ENCODE measurements at regions not wholly inside any gene's neighbourhood (a gene's known extent, or its start where the extent isn't known, plus 50 kb on each side); places are given as distances from the start of the nearest gene placed in this dataset.

- Mint-ChIP-seq H3K4me1 (ENCODE audit: low read depth) (peaks cover 3% of the 10 kb centered on the region), H3K27me3 (ENCODE audit: low read depth) (no peaks in the 10 kb centered on the region), H3K27ac (no peak overlapping the region), H3K4me3 (no peak overlapping the region), H3K36me3 (ENCODE audit: low read depth) (no peaks in the 10 kb centered on the region), H3K9me3 (no peaks in the 10 kb centered on the region)
- DNase-seq (ENCODE audit: low spot score): no peak
Observed at GRCh38 chr3:102165367-102165766, 269.4 kb upstream of the ZPLD1 start.

GRCh38 chr3:102169915-102170479, 264.8 kb upstream of the ZPLD1 start:
- Mint-ChIP-seq H3K4me1 (ENCODE audit: low read depth) (no peaks in the 10 kb centered on the region), H3K4me3 (no peak overlapping the region), H3K9me3 (peaks cover 5% of the 10 kb centered on the region), H3K27ac (no peak overlapping the region), H3K27me3 (ENCODE audit: low read depth) (peaks cover 13% of the 10 kb centered on the region), H3K36me3 (ENCODE audit: low read depth) (no peaks in the 10 kb centered on the region)
- DNase-seq (ENCODE audit: low spot score): no peak

DNA sequence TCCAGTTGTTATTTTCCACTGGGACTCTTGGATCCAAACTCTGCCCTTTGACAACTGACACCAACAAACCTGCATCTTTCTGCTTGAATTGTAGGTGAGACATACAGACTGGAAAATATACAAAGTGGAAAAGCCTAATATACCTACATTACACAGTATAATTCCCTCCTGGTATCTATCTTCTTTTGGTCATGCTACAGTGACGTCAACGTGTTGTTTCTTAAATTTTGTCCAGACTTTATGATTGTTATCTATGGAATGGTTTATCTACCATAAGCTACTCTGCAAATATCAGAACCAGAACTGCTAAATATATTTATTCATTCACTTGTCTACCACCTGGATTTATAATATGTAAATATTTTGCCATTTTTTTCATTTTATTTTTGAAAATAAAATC, 264.3 kb upstream of the ZPLD1 start:
- no peak overlapping the region for H3K4me3 Mint-ChIP-seq
- DNase-seq (ENCODE audit: low spot score): no peak
- H3K4me1 Mint-ChIP-seq (ENCODE audit: low read depth): no peaks in the 10 kb centered on the region
- H3K27ac Mint-ChIP-seq: no peak overlapping the region
- H3K27me3 Mint-ChIP-seq (ENCODE audit: low read depth): peaks cover 13% of the 10 kb centered on the region
- peaks cover 5% of the 10 kb centered on the region for H3K9me3 Mint-ChIP-seq
- no peaks in the 10 kb centered on the region for H3K36me3 Mint-ChIP-seq (ENCODE audit: low read depth)

GRCh38 chr3:102174312-102174712, 260.5 kb upstream of the ZPLD1 start:
- no peak for DNase-seq (ENCODE audit: low spot score)
- Mint-ChIP-seq H3K27me3 (ENCODE audit: low read depth) (peaks cover 13% of the 10 kb centered on the region), H3K36me3 (ENCODE audit: low read depth) (no peaks in the 10 kb centered on the region), H3K9me3 (peaks cover 5% of the 10 kb centered on the region), H3K4me1 (ENCODE audit: low read depth) (peaks cover 4% of the 10 kb centered on the region), H3K4me3 (no peak overlapping the region), H3K27ac (no peak overlapping the region)

DNA sequence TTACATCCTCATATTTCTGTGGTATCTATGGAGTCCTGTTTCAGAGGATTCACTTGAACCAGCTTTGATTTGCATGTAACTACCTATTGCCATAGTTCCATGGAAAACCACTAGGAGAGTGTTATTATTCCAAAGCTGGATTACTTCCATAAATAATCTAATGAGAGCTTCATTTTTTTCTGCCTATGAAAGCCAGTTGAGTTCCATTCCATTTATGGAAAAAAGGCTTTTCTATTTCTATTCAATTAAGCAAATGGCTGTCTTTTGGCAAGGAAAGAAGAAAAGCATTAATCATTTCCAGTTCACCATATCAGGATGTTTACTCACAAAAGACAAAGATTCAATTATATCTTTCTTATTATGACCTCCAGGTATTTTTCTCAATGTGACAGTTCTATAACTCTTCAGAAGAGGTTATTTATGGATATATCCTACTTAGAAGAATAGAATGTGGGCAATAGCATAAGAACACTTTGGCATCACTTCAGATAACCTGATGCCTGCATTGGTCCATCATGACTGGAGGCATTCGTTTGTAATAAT, 259.9 kb upstream of the ZPLD1 start:
- Mint-ChIP-seq H3K4me1 (ENCODE audit: low read depth) (peaks cover 7% of the 10 kb centered on the region), H3K4me3 (no peak overlapping the region), H3K9me3 (peaks cover 5% of the 10 kb centered on the region), H3K36me3 (ENCODE audit: low read depth) (no peaks in the 10 kb centered on the region), H3K27ac (no peak overlapping the region), H3K27me3 (ENCODE audit: low read depth) (peaks cover 13% of the 10 kb centered on the region)
- no peak for DNase-seq (ENCODE audit: low spot score)

DNA sequence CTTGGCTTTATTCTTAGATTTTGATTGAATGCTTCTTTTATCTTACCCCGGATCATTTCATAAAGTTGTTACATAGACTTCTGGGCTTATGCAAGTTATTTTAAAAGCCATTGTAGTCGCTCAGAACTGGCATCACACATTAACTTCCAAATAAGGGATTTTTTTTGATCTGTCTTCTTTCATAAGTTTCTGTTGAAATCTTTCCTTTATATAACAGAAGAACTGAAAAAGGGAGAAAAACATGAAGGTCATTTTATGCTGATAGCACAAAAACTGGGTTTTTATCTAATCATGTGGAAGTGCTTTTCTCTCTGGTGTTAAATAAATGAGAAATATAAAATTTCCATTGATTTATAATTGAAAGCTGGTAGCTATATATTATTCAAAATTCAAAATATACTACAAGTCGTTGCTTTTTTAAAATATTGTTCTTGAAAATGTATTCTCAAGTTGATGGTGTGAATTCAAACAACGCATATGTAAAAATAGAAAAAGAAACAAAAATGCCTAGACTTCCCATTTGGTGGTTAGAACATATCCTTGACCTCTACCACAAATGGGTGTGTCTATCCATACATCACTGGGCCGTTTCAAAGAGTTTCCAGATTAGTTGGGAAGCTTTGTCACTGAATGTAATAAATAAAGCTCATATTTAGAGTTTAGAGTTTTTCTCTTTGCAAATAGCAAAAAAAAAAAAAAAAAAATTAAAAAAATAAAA, 258.3 kb upstream of the ZPLD1 start:
- no peak overlapping the region for H3K4me3 Mint-ChIP-seq

DNA sequence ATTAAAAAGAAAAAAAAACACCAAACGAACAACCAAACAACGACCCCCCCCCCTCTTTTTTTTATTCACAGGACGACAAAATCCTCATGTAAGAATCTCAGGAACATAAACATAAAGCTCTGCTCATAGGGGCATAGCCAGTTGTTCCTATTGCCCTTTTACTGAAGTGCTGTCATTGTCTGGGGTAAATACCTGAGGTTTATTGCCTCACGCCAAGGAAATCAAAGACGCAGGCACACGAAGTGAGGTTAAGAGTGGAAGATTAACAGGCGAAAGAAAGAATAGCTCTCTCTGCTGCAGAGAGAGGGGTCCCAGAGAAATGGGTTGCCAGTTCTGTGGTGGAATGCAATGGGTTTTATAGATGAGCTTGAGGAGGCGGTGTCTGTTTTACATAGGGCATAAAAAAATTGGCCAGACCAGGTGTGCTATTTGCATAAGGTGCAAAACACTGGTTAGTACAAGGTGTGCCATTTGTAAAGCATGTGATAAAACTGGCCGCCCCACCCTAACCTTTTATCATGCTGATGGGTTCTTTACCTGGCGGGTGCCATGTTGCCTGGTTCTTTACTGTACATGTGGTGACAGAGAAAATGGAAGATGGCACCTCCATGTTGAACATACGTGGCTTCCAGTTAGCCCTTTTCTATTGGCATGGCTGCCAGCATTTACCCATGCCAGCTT, 257.6 kb upstream of the ZPLD1 start:
- H3K9me3 Mint-ChIP-seq: peaks cover 5% of the 10 kb centered on the region
- H3K4me1 Mint-ChIP-seq (ENCODE audit: low read depth): peaks cover 7% of the 10 kb centered on the region
- no peak for DNase-seq (ENCODE audit: low spot score)
- no peak overlapping the region for H3K27ac Mint-ChIP-seq
- no peaks in the 10 kb centered on the region for H3K36me3 Mint-ChIP-seq (ENCODE audit: low read depth)
- no peak overlapping the region for H3K4me3 Mint-ChIP-seq
- peaks cover 7% of the 10 kb centered on the region for H3K27me3 Mint-ChIP-seq (ENCODE audit: low read depth)

More for the DNA sequence above, 258.3 kb upstream of the ZPLD1 start:
- peaks cover 7% of the 10 kb centered on the region for H3K4me1 Mint-ChIP-seq (ENCODE audit: low read depth)
- H3K36me3 Mint-ChIP-seq (ENCODE audit: low read depth): no peaks in the 10 kb centered on the region
- H3K27me3 Mint-ChIP-seq (ENCODE audit: low read depth): peaks cover 11% of the 10 kb centered on the region
- no peak overlapping the region for H3K27ac Mint-ChIP-seq
- peaks cover 5% of the 10 kb centered on the region for H3K9me3 Mint-ChIP-seq
- no peak for DNase-seq (ENCODE audit: low spot score)

DNA sequence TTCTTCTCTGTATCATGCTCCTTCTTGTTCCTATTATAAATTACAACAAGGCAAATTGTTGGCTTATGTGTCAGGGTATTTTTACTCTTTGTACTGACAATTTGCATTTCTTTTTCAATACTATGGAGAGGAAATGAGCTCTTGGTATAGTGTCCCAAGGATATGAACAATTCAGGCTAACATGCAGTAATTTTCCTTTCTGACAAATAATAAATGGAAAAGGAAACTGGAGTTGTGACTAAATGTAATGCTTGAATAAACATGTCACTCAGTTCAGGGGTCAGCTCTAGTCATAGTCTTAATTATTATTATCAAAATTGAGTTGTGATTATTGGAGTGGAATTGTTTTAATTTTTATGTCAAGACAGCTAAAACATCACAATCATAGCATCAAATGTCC, 256.0 kb upstream of the ZPLD1 start:
- H3K9me3 Mint-ChIP-seq: no peaks in the 10 kb centered on the region
- DNase-seq (ENCODE audit: low spot score): no peak
- peaks cover 7% of the 10 kb centered on the region for H3K4me1 Mint-ChIP-seq (ENCODE audit: low read depth)
- H3K27ac Mint-ChIP-seq: no peak overlapping the region
- H3K36me3 Mint-ChIP-seq (ENCODE audit: low read depth): no peaks in the 10 kb centered on the region
- no peak overlapping the region for H3K4me3 Mint-ChIP-seq
- H3K27me3 Mint-ChIP-seq (ENCODE audit: low read depth): peaks cover 2% of the 10 kb centered on the region

DNA sequence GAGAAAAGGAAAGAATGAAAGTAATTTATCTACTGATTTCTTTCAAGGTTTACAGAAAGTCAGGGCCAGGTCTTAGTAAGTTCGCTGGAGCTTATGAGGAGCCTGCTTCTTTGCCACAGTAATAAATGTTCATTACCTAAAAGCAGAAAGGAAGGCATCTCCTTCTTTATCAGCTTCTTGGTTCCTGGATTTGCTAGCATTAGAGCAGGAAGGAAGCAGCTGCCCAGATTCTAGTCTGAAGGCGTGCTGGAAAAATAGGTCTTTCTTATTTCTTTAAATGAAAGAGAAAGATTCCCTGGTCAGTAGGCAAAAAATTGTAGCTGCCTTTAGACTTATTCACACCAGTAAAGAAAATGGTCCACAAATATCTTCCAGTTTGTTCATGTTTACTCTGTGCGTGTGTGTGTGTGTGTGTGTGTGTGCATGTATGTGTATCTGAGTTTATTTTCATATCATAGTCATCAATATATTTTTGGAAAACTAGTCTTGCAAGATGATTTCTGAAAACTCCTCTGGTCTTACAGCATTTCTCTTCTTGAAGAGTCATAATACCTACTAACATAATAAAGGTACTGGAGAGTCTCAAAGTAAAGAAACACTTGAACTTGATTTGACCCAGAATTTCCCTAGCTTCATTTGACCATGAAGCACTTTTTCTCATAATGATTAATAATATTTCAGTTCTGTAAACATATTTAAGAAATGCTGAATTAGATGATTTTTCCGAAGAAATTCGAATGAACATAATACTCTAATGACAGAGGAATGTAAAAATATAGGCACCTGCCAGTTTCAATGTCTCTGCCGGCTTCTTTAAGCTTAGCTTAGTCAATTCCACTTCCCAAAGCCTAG, 255.3 kb upstream of the ZPLD1 start:
- Mint-ChIP-seq H3K27me3 (ENCODE audit: low read depth) (no peaks in the 10 kb centered on the region), H3K27ac (no peak overlapping the region), H3K4me3 (no peak overlapping the region), H3K36me3 (ENCODE audit: low read depth) (no peaks in the 10 kb centered on the region), H3K4me1 (ENCODE audit: low read depth) (peaks cover 7% of the 10 kb centered on the region), H3K9me3 (no peaks in the 10 kb centered on the region)
- DNase-seq (ENCODE audit: low spot score): no peak

DNA sequence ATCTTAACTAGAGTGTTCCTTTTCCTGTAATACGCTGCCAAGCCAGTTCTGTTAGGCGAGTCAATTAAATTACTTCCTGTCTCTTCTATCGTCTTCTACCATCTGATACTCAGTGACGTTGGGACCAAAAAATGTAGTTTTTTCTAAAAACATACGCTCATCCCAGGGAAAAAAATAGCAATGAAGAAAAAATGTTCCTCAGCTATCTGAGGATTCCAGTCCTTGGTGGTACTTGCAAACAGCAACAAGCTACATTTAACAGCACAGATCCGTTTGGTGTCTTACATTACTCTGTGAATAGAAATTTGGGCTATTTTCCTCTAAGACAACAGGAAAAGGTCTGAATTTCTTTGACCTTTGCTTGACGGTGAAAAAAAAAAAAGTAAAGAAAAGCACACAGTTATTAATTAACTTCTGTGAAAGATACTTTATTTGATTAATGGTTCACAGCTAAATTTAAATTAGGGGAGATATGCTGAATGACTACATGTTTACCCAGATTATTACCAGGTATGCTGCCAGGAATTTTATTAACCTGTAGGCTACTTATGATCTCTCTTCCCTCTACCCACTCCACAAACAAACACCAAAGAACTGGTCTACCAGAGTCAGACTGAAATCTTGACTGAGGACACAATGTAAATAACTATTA, 254.4 kb upstream of the ZPLD1 start:
- H3K27me3 Mint-ChIP-seq (ENCODE audit: low read depth): no peaks in the 10 kb centered on the region
- no peaks in the 10 kb centered on the region for H3K36me3 Mint-ChIP-seq (ENCODE audit: low read depth)
- no peak overlapping the region for H3K27ac Mint-ChIP-seq
- no peak overlapping the region for H3K4me3 Mint-ChIP-seq
- peaks cover 7% of the 10 kb centered on the region for H3K4me1 Mint-ChIP-seq (ENCODE audit: low read depth)
- H3K9me3 Mint-ChIP-seq: no peaks in the 10 kb centered on the region
- DNase-seq (ENCODE audit: low spot score): no peak

DNA sequence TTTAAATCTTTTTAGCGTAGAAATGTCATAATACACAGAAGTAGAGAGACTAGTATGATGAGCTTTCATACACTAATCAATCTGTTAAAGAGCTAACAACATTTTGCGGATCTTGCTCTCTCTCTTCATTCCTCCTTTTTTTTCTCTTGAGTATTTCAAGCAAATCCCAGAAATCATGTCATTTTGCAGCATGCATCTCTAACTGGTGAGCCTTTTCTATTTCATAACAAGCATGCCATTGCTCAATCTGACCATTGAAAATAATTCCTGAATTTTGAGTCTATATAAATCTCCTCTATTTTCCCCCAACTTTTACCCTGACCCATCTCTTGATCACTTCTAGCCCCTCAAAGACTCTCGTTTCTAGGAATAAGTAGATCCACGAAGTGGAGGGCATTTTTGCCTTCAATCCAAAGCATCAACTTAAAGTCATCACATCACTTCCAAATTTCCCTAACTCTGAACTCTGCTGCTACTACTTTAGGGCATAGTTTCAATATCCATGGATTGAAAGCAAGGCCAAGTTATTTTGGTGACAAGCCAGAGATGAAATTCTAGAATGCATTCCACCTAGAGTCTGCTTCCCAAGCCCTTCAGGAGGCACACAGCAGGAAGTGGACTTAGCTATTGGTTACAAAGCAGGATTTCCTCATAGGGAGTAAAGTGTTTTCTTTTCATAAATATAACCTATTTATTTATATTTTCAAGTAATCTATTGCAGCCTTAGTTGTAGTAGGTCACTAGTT, 253.5 kb upstream of the ZPLD1 start:
- no peak for DNase-seq (ENCODE audit: low spot score)
- H3K36me3 Mint-ChIP-seq (ENCODE audit: low read depth): no peaks in the 10 kb centered on the region

GRCh38 chr3:102182162-102182561, 252.7 kb upstream of the ZPLD1 start:
- Mint-ChIP-seq H3K9me3 (no peaks in the 10 kb centered on the region), H3K27me3 (ENCODE audit: low read depth) (no peaks in the 10 kb centered on the region), H3K4me1 (ENCODE audit: low read depth) (peaks cover 5% of the 10 kb centered on the region), H3K27ac (no peak overlapping the region), H3K4me3 (no peak overlapping the region), H3K36me3 (ENCODE audit: low read depth) (no peaks in the 10 kb centered on the region)
- DNase-seq (ENCODE audit: low spot score): no peak

More for the DNA sequence above, 253.5 kb upstream of the ZPLD1 start:
- Mint-ChIP-seq H3K27ac (no peak overlapping the region), H3K9me3 (no peaks in the 10 kb centered on the region), H3K4me3 (no peak overlapping the region), H3K27me3 (ENCODE audit: low read depth) (no peaks in the 10 kb centered on the region), H3K4me1 (ENCODE audit: low read depth) (peaks cover 7% of the 10 kb centered on the region)

DNA sequence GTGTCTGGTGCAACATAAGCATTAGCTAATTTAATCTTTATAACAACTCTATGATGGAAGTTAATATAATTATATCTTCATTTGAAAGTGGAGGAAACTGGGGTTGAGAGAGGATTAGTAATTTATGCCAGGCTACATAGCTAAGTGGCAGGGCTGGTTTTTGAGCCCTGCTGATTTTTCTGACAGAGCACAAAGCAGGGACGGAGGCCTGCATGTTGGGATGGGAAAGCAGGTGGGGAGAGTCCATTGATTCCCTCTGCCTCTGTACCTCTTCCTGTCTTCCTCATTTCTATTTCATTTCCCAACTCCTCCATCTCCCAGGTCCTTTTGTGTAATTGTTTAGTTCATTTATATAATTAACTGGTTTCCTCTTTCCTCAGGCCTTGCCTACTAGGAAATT, 251.6 kb upstream of the ZPLD1 start:
- H3K27me3 Mint-ChIP-seq (ENCODE audit: low read depth): no peaks in the 10 kb centered on the region
- H3K4me1 Mint-ChIP-seq (ENCODE audit: low read depth): peaks cover 5% of the 10 kb centered on the region
- no peaks in the 10 kb centered on the region for H3K9me3 Mint-ChIP-seq
- no peak for DNase-seq (ENCODE audit: low spot score)
- no peak overlapping the region for H3K4me3 Mint-ChIP-seq
- no peak overlapping the region for H3K27ac Mint-ChIP-seq
- no peaks in the 10 kb centered on the region for H3K36me3 Mint-ChIP-seq (ENCODE audit: low read depth)
